Activated T-cell treated with anti-CD3 and anti-CD28 coated beads, Interleukin-2, amount 50 U/mL, for 72 hours (primary cell): ENCODE measurements at regions not wholly inside any gene's neighbourhood (a gene's known extent, or its start where the extent isn't known, plus 50 kb on each side); places are given as distances from the start of the nearest gene placed in this dataset.

Experiments
- ATAC-seq, 2 donors: fragments of 150-1000 bp; cut with Tn5 transposase; replicated peaks in 1 of 2; 2 replicates each; pipeline ENCODE4 v1.10.0; 2021; ENCODE audit warnings: moderate library complexity in 2 of 2, mild to moderate bottlenecking in 1 of 2
- DNase-seq, 2 donors: peaks; one replicate each; pipeline ENCODE4 v3.0.0; 2021 to 2022; ENCODE audit warnings: mixed read lengths in 1 of 2
- H3K27ac Mint-ChIP-seq: one replicate; pipeline ENCODE4 v1.8.0; 2022; ENCODE audit warnings: mild to moderate bottlenecking, moderate library complexity, mixed read lengths
- H3K27me3 Mint-ChIP-seq: one replicate; pipeline ENCODE4 v1.8.0; 2022; ENCODE audit warnings: low read depth, mixed read lengths
- H3K36me3 Mint-ChIP-seq, 2 donors: one replicate each; pipeline ENCODE4 v1.8.0; 2022; ENCODE audit warnings: mixed read lengths in 2 of 2, mild to moderate bottlenecking in 1 of 2; ENCODE audit not compliant: insufficient read depth in 2 of 2
- H3K4me1 Mint-ChIP-seq: one replicate; pipeline ENCODE4 v1.8.0; 2022; ENCODE audit warnings: low read depth, mixed read lengths
- H3K4me3 Mint-ChIP-seq, 2 donors: one replicate each; pipeline ENCODE4 v1.8.0; 2022; ENCODE audit warnings: mild to moderate bottlenecking in 2 of 2, mixed read lengths in 2 of 2, moderate library complexity in 2 of 2
- H3K9me3 Mint-ChIP-seq, 2 donors: one replicate each; pipeline ENCODE4 v1.8.0; 2022; ENCODE audit warnings: mixed read lengths in 2 of 2

DNA sequence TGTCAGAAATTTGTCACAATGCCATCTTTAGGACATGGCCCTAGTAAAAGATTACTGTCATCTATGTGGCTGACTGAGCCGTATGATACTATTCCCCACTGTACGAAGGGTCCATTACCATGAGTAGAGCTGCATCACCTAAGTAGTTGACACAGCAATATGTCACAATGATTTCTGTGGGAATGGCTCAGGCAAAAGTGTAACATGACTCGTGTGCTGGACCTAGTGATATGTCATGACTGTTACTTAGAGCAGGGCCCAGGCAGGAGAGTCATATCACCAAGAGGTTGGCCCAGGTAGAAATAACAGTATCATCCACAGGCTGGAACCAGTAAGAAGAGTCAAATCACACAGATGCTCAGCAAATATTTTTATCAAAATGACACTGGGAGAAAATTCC lies 1051.8 kb upstream of the AMELY start:
- no peaks in the 10 kb centered on the region for H3K27me3 Mint-ChIP-seq
- no peak for DNase-seq
- no peaks in the 10 kb centered on the region for H3K9me3 Mint-ChIP-seq
- peak in 1 of 2 donors; percentile 51 for ATAC-seq
- H3K4me1 Mint-ChIP-seq: no peaks in the 10 kb centered on the region
- no peak overlapping the region for H3K4me3 Mint-ChIP-seq
- no peaks in the 10 kb centered on the region for H3K36me3 Mint-ChIP-seq
- no peak overlapping the region for H3K27ac Mint-ChIP-seq

DNA sequence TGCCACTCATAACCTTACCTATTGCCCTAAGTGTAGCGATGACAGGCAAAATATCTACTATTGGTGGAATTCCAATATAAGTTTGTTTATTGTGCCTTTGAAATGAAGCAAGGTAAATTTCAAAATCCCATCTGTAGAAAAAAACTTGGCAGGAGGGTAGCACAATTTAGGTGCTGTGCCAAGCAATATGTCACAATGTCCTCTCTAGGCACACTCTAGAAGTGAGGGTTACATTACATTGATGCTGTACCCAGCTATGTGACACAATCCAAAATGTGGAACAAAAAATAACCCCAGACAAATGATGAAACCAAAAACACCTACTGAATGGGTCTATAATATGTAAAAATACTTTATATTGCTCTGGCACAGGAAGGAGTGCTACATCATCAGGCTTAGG lies 1050.8 kb upstream of the AMELY start:
- no peaks in the 10 kb centered on the region for H3K4me1 Mint-ChIP-seq

DNA sequence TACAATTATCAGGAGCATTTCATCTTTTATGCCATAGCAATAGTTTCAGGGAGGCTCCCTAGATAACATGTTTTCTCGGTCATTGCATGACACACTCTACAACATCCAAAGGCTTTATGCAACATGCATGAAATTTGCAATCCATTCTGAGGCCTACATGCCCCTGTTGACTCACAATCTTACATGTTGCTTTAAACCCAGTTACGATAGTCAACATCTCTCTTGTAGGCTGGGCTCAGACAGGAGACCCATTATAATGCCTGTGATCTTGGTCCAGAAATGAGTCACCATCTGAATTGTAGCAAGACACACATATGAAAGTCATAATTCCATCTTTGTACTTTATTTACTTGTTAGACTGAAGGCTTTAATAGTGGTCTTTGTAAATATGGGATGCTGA lies 1050.3 kb upstream of the AMELY start:
- H3K36me3 Mint-ChIP-seq: no peaks in the 10 kb centered on the region
- H3K27ac Mint-ChIP-seq: no peak overlapping the region
- no peak overlapping the region for H3K4me3 Mint-ChIP-seq
- no peak for ATAC-seq
- no peak for DNase-seq
- H3K9me3 Mint-ChIP-seq: no peaks in the 10 kb centered on the region
- H3K4me1 Mint-ChIP-seq: no peaks in the 10 kb centered on the region
- H3K27me3 Mint-ChIP-seq: no peaks in the 10 kb centered on the region

More for the DNA sequence above, 1050.8 kb upstream of the AMELY start:
- H3K9me3 Mint-ChIP-seq: no peaks in the 10 kb centered on the region
- H3K36me3 Mint-ChIP-seq: no peaks in the 10 kb centered on the region
- no peaks in the 10 kb centered on the region for H3K27me3 Mint-ChIP-seq
- no peak overlapping the region for H3K27ac Mint-ChIP-seq
- H3K4me3 Mint-ChIP-seq: no peak overlapping the region
- ATAC-seq (no peak), DNase-seq (no peak)

DNA sequence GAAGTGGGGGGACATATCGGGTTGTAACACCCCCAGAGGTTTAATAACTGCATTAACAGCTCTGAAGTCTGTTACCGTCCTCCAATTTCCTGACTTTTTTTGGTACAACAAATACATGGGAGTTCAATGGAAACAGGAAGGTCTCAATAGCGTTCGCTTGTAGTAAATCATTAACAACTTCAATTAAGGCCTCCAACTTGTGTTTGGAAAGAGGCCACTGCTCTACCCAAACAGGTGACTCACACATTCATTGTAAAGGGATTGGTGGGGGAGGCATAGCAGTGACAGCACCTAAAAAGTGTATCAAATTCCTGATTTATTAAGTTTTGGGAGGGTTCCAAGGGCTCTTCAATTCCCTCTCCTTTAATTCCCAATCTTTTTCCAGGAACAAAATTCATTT lies 1046.2 kb upstream of the AMELY start:
- H3K9me3 Mint-ChIP-seq: no peaks in the 10 kb centered on the region
- H3K4me3 Mint-ChIP-seq: no peak overlapping the region
- no peaks in the 10 kb centered on the region for H3K4me1 Mint-ChIP-seq

DNA sequence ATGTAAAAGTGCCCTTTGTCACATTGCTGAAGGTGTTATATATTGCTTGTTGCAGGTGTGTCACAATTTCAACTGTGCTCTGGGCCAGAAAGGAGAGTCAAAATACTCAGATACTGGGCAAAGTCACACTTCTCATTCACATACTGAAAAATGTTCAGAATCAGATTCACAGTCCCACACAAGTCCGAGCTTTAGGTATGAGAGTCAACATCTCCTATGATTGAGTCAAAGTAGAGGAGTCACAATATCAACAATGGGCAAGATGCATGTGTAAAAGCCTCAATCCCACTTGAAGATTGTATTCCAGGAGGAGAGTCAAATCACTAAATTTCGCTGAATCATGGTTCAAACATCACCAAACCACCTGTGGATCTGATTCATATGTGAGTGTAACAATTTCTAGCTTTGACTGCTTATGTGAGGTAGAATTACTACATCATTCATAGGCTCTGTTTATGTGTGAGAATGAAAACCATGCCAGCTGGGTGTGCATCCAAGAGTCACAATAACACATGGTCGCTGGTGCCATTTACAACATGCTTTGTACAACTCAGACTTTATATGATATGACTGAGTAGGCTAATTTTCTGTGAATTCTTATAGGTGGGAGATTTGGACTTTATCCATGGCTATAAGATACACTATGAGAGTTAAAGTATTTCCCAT lies 1039.8 kb upstream of the AMELY start:
- DNase-seq (no peak), ATAC-seq (peak in 1 of 2 donors; percentile 60)
- H3K4me3 Mint-ChIP-seq: no peak overlapping the region
- no peaks in the 10 kb centered on the region for H3K9me3 Mint-ChIP-seq
- no peaks in the 10 kb centered on the region for H3K4me1 Mint-ChIP-seq
- no peaks in the 10 kb centered on the region for H3K27me3 Mint-ChIP-seq
- H3K36me3 Mint-ChIP-seq: no peaks in the 10 kb centered on the region
- H3K27ac Mint-ChIP-seq: no peak overlapping the region

More for the DNA sequence above, 1046.2 kb upstream of the AMELY start:
- ATAC-seq: no peak
- no peak for DNase-seq
- H3K36me3 Mint-ChIP-seq: no peaks in the 10 kb centered on the region
- H3K27me3 Mint-ChIP-seq: no peaks in the 10 kb centered on the region
- no peak overlapping the region for H3K27ac Mint-ChIP-seq

DNA sequence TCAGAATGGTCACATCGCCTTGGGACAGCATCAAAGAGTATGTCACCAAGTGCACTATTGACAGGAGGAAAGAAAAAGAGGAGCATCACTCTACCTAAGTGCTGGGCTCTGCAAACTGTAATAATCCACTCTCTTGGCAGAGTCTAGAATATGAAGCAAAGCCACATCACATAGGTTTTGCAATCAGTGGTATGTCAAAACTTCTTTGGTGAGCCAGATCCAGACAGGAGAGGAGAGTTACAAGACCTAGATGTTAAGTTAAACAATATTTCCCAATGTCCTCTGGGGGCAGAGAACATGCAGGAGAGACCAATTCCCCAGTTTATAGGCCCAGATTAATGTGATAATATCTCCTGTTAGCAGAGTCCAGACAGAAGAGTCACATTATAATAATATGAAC lies 1032.6 kb upstream of the AMELY start:
- Mint-ChIP-seq H3K9me3 (no peaks in the 10 kb centered on the region), H3K4me3 (no peak overlapping the region), H3K27ac (no peak overlapping the region), H3K36me3 (no peaks in the 10 kb centered on the region), H3K4me1 (no peaks in the 10 kb centered on the region), H3K27me3 (no peaks in the 10 kb centered on the region)
- DNase-seq: no peak
- ATAC-seq: no peak

DNA sequence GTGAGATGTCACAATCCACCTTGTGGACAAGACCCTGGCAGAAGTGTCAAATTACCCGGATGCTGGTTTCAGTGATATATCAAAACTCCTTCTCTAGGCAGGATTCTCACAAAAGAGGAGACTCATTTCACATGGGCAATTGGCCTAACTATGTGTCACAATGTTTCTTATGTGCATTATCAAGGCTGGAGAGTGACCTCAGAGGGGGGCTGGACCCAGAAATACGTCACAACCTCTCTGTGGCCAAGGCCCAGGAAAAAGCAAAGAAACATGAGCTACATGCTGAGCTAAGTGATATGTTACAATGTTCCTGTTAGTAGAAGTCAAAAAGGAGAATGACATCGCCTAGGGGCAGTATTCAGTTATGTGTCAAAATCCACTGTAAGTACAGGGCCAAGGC lies 1031.2 kb upstream of the AMELY start:
- Mint-ChIP-seq H3K27me3 (no peaks in the 10 kb centered on the region), H3K9me3 (no peaks in the 10 kb centered on the region), H3K4me1 (no peaks in the 10 kb centered on the region), H3K36me3 (no peaks in the 10 kb centered on the region), H3K4me3 (no peak overlapping the region), H3K27ac (no peak overlapping the region)
- DNase-seq: no peak
- ATAC-seq: no peak

DNA sequence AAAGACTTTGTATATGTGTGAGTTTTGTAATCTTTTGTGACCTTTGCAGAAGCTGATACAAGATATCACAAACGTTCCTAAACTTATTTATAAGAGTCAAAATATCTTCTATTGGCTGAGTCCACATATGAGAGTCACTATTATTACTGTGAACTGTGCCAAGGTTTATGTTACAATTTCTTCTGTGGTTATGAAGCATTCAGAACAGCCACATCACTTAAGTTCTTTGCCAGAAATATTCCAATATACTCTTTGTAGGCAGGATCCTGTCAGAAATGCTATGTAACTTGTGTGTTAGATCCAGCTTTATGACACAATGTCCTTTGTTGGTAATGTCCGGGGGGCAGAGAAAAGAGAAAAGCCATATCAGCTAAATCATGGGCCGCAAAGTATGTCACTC lies 1030.3 kb upstream of the AMELY start:
- DNase-seq (no peak), ATAC-seq (no peak)
- Mint-ChIP-seq H3K9me3 (no peaks in the 10 kb centered on the region), H3K4me3 (no peak overlapping the region), H3K27me3 (no peaks in the 10 kb centered on the region), H3K36me3 (no peaks in the 10 kb centered on the region), H3K27ac (no peak overlapping the region), H3K4me1 (no peaks in the 10 kb centered on the region)

DNA sequence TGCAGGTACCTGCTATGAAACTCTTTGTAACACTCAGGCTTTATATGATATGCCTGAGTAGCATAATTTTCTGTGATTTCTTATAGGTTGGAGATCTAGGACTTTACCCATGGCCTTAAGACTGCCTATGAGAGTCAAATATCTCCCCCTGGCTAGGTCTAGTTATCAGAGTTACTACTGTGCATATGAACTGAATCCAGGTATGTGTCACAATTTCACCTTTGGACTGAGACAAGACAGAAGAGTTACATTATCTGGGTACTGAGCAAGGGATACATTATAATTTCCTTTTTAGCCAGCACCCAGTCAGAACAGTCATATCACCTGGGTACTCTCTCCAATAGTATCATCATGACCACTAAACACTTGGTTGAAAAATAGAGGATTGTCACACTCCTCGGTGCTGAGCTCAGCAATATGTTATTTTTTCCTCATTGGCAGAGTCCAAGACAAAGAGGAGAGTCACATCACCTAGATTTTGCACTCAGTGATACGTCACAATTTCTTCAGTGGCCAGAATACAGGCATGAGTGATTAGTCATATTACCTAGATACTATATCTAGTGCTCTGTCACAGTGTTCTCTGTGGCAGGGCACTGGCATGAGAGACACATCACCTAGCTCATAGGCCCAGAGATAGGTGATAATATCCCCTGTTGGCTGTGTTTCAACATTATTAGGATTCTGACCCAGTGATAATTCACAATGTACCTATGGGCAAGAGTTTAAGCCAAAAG lies 1027.6 kb upstream of the AMELY start:
- no peaks in the 10 kb centered on the region for H3K4me1 Mint-ChIP-seq
- ATAC-seq (no peak), DNase-seq (no peak)
- H3K27me3 Mint-ChIP-seq: no peaks in the 10 kb centered on the region
- H3K9me3 Mint-ChIP-seq: no peaks in the 10 kb centered on the region
- H3K4me3 Mint-ChIP-seq: no peak overlapping the region
- no peaks in the 10 kb centered on the region for H3K36me3 Mint-ChIP-seq
- no peak overlapping the region for H3K27ac Mint-ChIP-seq

DNA sequence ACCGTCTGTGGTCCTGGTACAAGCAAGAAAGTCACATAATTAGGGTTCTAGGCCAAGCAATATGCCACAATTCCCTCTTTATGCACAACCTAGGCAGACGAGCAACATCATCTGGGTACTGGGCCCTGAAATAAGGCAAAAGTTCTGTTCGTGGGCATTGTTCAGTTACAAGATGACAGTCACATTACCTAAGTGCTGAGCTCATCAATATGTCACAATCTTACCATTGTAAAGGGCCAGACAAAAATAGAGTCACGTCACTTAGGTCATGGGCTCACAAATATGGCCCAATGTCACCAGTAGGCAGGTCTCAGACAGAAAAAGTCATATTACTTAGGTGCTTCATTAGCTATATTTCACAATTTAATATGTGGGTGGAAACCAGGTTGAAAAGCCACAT lies 1025.3 kb upstream of the AMELY start:
- H3K4me3 Mint-ChIP-seq: no peak overlapping the region
- no peaks in the 10 kb centered on the region for H3K27me3 Mint-ChIP-seq
- ATAC-seq (no peak), DNase-seq (no peak)
- H3K36me3 Mint-ChIP-seq: no peaks in the 10 kb centered on the region
- H3K4me1 Mint-ChIP-seq: no peaks in the 10 kb centered on the region
- H3K9me3 Mint-ChIP-seq: no peaks in the 10 kb centered on the region
- H3K27ac Mint-ChIP-seq: no peak overlapping the region

DNA sequence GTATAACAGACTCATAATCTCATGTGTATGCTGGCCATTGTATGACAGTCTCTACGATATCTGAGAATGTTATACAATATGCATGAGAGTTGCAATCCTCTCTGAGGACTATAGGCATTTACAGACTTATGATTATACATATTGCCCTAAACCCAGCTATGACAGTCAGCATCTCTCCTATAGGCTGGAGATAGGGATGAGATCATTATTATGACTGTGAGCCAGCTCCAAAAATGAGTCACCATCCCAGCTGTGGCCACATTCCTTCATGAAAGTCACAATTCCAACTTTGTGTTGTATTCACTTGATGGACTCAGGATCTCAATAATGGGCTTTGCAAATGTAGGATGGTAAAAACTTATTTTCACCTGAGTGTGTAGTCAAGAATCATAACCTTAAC lies 1024.5 kb upstream of the AMELY start:
- DNase-seq (no peak), ATAC-seq (no peak)
- Mint-ChIP-seq H3K27ac (no peak overlapping the region), H3K4me3 (no peak overlapping the region), H3K27me3 (no peaks in the 10 kb centered on the region), H3K9me3 (no peaks in the 10 kb centered on the region), H3K4me1 (no peaks in the 10 kb centered on the region), H3K36me3 (no peaks in the 10 kb centered on the region)

DNA sequence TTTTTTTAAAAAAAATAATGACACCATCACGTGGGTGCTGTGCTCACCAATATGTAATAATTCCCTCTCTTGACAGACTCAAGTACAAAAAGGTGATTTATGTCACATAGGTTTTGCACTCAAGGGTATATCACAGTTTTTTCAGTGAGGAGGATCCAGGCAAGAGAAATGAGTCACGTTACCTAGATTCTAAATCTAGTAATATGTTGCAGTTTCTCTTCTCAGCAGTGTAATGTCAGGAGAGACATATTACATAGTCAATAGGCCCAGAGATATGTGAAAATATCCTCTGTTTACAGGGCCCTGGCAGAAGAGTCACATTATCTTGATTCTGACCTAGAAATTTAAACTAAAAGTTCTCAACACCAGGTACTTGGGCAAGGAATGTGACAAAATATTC lies 1024.1 kb upstream of the AMELY start:
- DNase-seq (no peak), ATAC-seq (peak in 1 of 2 donors; percentile 77)
- Mint-ChIP-seq H3K27ac (no peak overlapping the region), H3K27me3 (no peaks in the 10 kb centered on the region), H3K36me3 (no peaks in the 10 kb centered on the region), H3K4me1 (no peaks in the 10 kb centered on the region), H3K4me3 (no peak overlapping the region), H3K9me3 (no peaks in the 10 kb centered on the region)

DNA sequence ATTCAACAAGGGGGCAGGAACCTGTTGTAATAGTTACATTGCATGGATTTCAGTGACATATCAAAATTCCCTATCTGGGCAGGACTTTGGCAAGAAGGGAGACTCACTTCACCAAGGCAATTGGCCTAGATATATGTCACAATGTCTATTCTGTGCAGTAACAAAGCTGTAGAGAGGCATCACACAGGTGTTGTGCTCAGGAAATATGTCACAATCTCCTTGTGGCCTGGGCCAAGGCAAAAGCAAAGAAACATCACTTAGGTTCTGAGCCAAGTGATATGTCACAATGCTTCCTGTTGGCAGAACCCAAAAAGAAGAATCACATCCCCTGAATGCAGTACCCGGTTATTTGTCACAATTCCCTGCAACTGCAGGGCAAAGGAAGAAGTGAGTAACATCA lies 1020.9 kb upstream of the AMELY start:
- Mint-ChIP-seq H3K36me3 (no peaks in the 10 kb centered on the region), H3K27ac (no peak overlapping the region), H3K4me1 (no peaks in the 10 kb centered on the region), H3K4me3 (no peak overlapping the region), H3K27me3 (no peaks in the 10 kb centered on the region), H3K9me3 (no peaks in the 10 kb centered on the region)
- ATAC-seq (no peak), DNase-seq (no peak)

DNA sequence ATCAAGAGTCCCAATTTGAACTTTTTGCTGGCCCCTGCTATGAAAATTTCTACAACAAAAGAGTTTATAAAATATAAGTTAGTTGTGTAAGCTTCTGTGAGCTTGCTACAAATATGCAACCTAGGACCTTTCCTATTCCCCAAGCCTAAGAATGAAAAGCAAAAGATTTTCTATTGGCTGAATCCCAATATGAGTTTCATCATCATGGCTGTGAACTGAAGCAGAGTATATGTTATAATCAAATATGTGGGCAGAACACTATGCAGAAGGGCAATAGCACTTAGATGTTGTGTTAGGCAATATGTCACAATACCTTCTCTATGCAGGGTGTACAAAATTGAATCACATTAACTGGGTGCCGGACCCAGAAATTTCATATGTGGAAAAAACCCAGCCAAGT lies 1018.3 kb upstream of the AMELY start:
- ATAC-seq (no peak), DNase-seq (no peak)
- no peak overlapping the region for H3K4me3 Mint-ChIP-seq
- H3K4me1 Mint-ChIP-seq: no peaks in the 10 kb centered on the region
- no peak overlapping the region for H3K27ac Mint-ChIP-seq
- H3K27me3 Mint-ChIP-seq: no peaks in the 10 kb centered on the region
- no peaks in the 10 kb centered on the region for H3K36me3 Mint-ChIP-seq
- no peaks in the 10 kb centered on the region for H3K9me3 Mint-ChIP-seq
